Mesothelial cell of epicardium (in vitro differentiated cells): ENCODE measurements at regions not wholly inside any gene's neighbourhood (a gene's known extent, or its start where the extent isn't known, plus 50 kb on each side); places are given as distances from the start of the nearest gene placed in this dataset.

Experiments used
- DNase-seq, 2 experiments: peaks; one replicate each; pipeline ENCODE4 v3.0.0; 2021; ENCODE audit warnings: low spot score in 2 of 2; ENCODE audit not compliant: unreplicated experiment in 2 of 2
- H3K27ac Mint-ChIP-seq: 2 replicates; pipeline ENCODE4 v1.8.0; 2021; ENCODE audit warnings: mixed read lengths
- H3K27me3 Mint-ChIP-seq: 2 replicates; pipeline ENCODE4 v1.8.0; 2021; ENCODE audit warnings: low read depth, mixed read lengths
- H3K36me3 Mint-ChIP-seq: 2 replicates; pipeline ENCODE4 v1.8.0; 2021; ENCODE audit warnings: mixed read lengths
- H3K4me1 Mint-ChIP-seq: 2 replicates; pipeline ENCODE4 v1.8.0; 2021; ENCODE audit warnings: mixed read lengths
- H3K4me3 Mint-ChIP-seq: 2 replicates; pipeline ENCODE4 v1.8.0; 2021; ENCODE audit warnings: mild to moderate bottlenecking, moderate library complexity, mixed read lengths
- H3K9me3 Mint-ChIP-seq: 2 replicates; pipeline ENCODE4 v1.8.0; 2021; ENCODE audit warnings: mixed read lengths
- TF ChIP-seq, protein P1 (sequence below): fragments of 200-600 bp; sonication (generic); IDR thresholded peaks from one replicate; pipeline ENCODE4 v1.5.0; 2021; ENCODE audit warnings: antibody characterized with exemption; ENCODE audit not compliant: unreplicated experiment

DNA sequence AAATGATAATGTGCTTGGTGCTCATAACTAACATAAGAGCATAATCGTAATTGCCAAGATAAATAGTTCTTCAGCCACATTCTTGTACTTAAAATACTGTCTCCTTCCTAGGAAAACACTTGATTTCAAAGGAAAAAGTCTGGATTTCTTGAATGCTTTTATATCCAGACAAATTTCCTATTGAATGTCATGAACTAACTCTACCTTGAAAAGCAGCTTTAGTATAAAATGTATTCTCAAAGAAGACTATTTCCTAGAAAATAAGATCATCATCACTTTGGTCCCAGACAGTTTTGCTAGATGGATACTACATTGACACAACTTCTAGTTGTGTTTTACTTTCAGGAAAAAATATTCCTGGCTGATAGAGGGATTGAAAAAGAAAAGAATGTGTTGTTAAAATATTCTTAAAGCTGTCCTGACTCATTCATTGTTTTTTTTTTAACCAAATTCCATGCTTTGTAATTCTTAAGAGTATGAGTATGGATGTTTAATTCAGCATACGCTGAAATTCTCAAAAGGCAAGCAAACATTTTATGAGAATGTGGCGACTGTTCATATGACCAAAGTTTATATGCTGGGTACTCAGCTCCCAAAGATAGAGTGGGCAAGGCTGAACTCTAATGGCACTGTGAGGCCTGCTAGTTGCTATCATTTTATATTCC lies 106.1 kb downstream of the PPP1R3A start:
- Mint-ChIP-seq H3K9me3 (no peaks in the 10 kb centered on the region), H3K4me3 (no peak overlapping the region), H3K27ac (no peak overlapping the region), H3K36me3 (no peaks in the 10 kb centered on the region), H3K27me3 (no peaks in the 10 kb centered on the region), H3K4me1 (no peaks in the 10 kb centered on the region)
- TF ChIP-seq, protein P1, sequence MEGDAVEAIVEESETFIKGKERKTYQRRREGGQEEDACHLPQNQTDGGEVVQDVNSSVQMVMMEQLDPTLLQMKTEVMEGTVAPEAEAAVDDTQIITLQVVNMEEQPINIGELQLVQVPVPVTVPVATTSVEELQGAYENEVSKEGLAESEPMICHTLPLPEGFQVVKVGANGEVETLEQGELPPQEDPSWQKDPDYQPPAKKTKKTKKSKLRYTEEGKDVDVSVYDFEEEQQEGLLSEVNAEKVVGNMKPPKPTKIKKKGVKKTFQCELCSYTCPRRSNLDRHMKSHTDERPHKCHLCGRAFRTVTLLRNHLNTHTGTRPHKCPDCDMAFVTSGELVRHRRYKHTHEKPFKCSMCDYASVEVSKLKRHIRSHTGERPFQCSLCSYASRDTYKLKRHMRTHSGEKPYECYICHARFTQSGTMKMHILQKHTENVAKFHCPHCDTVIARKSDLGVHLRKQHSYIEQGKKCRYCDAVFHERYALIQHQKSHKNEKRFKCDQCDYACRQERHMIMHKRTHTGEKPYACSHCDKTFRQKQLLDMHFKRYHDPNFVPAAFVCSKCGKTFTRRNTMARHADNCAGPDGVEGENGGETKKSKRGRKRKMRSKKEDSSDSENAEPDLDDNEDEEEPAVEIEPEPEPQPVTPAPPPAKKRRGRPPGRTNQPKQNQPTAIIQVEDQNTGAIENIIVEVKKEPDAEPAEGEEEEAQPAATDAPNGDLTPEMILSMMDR, result no peak
- no peak for DNase-seq

DNA sequence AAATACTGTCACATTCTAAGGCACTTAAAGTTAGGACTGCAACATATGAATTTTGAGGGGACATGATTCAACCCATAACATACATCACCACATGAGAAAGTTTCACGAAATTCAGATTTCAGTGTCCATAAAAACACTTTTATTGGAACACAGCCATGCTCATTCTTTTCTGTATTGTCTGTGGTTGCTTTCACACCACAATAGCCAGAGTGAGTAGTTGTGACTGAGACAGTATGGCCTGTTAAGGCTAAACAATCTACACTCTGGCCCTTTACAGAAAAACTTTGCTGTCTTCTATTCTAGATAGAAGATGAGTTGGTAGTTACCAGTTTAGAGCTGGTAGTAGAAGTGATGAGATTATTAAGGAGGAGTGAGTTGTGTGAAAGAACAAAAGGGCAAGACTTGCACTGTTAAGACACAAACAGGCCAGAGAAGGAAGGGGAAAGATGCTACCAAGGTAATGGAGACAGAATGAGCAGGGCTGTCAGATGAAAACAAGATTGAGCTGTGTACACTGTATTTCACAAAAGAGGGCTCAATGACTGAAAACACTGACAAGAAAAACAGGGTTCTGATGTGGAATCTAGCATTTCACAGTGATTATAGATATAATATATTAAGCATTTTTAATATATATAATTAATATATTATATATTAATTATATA lies 108.6 kb downstream of the PPP1R3A start:
- Mint-ChIP-seq H3K27me3 (no peaks in the 10 kb centered on the region), H3K36me3 (no peaks in the 10 kb centered on the region), H3K9me3 (no peaks in the 10 kb centered on the region), H3K27ac (no peak overlapping the region), H3K4me3 (no peak overlapping the region), H3K4me1 (peaks cover 2% of the 10 kb centered on the region)
- no peak for DNase-seq
- TF ChIP-seq, protein P1, result no peak

DNA sequence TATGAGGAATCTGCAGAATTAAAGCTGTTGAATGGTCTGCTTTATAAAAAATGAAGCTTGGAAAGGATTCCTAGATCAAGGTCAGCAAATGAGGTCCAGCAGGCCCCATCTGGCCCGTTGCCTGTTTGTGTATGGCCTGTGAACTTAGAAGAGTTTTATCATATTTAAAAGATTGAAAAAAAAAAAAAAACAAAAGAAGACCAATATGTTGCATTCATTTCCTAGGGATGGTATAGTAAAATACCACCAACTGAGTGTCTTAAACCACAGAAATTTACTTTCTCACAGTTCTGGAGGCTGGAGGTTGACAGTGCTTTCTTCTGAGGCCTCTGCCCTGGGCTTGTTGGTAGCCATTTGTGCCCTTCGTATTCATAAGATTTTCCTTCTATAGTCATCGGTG lies 109.2 kb downstream of the PPP1R3A start:
- no peak overlapping the region for H3K4me3 Mint-ChIP-seq
- TF ChIP-seq, protein P1, result no peak
- DNase-seq, result no peak
- H3K9me3 Mint-ChIP-seq, result no peaks in the 10 kb centered on the region
- no peak overlapping the region for H3K27ac Mint-ChIP-seq
- no peaks in the 10 kb centered on the region for H3K27me3 Mint-ChIP-seq
- H3K4me1 Mint-ChIP-seq, result peaks cover 2% of the 10 kb centered on the region
- H3K36me3 Mint-ChIP-seq, result no peaks in the 10 kb centered on the region

DNA sequence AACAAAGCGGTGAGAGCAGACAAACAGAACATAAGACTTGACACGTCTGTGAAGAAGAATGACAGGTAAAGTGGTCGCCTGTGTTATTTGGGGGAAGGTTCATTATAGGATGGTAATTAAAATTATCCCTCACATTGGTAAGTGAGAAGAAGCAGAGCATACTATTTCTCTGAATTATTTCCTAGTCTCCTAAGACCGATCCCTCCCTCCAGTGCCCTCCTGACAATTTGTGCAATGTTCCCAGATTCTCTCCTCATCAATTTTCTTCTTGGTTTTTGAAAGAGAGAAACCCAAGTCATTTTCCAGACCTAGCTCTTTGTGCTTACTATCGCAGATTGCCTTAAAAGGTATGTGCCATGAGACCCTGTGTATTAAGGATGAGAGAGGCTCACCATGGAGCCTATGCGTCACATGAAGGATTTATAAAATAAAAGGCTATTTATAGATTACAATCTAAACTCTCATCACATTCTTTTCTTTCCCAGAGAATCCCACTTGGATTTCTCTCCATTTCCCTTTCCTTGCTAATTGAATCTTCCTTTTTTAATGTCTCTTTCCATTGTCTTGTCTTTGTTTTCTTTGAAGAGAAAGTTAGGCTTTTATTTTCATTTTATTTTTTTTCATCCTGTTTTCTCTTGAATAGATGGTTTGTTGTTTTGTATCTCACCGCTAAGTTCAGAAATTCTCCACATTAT lies 112.0 kb downstream of the PPP1R3A start:
- Mint-ChIP-seq H3K27me3 (no peaks in the 10 kb centered on the region), H3K4me3 (no peak overlapping the region), H3K36me3 (no peaks in the 10 kb centered on the region), H3K4me1 (peaks cover 6% of the 10 kb centered on the region), H3K27ac (no peak overlapping the region), H3K9me3 (peaks cover 4% of the 10 kb centered on the region)
- TF ChIP-seq, protein P1, result no peak
- DNase-seq, result no peak

DNA sequence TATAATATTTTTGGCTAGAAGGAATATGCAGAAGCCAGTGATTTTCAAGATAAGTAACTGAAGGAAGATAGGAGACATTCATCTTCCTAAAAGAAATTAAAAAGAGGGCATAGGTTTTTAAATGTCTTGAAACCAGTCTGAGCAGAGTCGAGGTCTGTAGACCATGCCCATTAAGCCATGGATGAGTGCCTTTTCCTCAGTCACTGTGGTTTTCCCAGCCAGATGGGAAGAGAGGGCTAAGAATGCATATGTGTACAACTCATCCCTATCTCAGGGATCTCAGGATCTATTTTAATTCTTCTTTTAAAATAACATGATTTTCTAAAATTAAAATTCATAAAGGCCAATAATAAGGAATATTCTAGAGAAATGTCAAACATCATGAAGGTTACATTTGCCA lies 112.8 kb downstream of the PPP1R3A start:
- Mint-ChIP-seq H3K4me3 (no peak overlapping the region), H3K27ac (no peak overlapping the region), H3K9me3 (peaks cover 4% of the 10 kb centered on the region), H3K27me3 (no peaks in the 10 kb centered on the region), H3K36me3 (no peaks in the 10 kb centered on the region), H3K4me1 (peaks cover 9% of the 10 kb centered on the region)
- no peak for DNase-seq
- TF ChIP-seq, protein P1, result no peak
